A673 (cell line): ENCODE measurements at regions not wholly inside any gene's neighbourhood (a gene's known extent, or its start where the extent isn't known, plus 50 kb on each side); places are given as distances from the start of the nearest gene placed in this dataset.

ENCODE experiments used
- BruUV-seq: library from RNA; stranded (reverse); fragments of 400-500 nt; replicated peaks from 2 replicates; lab custom pipeline; 2021; lab: Mats Ljungman, UMichigan
- CTCF ChIA-PET: fragments of 300-600 bp; sonication (Branson Sonifier 250); formaldehyde crosslinking; loops from one replicate; lab custom pipeline; 2022; ENCODE audit warnings: antibody characterized with exemption; lab: Charles Lee
- POLR2A ChIA-PET: fragments of 300-600 bp; sonication (Branson Sonifier 250); formaldehyde crosslinking; loops from one replicate; lab custom pipeline; 2022; ENCODE audit warnings: antibody characterized with exemption; ENCODE audit not compliant: low non-redundant PET; lab: Charles Lee
- DNase-seq: peaks from one replicate; pipeline ENCODE4 v3.0.0-alpha.2; 2015; ENCODE audit warnings: low spot score
- H3K27ac ChIP-seq: fragments of 200-600 bp; sonication (generic); 2 replicates; pipeline ENCODE4 v1.5.1; 2016; ENCODE audit warnings: mixed run types, low read depth, mild to moderate bottlenecking, mixed read lengths, antibody characterized with exemption, low read length; ENCODE audit not compliant: poor library complexity, severe bottlenecking
- H3K27me3 ChIP-seq: fragments of 200-600 bp; sonication (generic); replicated peaks from 2 replicates; pipeline ENCODE4 v1.6.1; 2017; ENCODE audit warnings: mixed run types, low read depth, mild to moderate bottlenecking, mixed read lengths, antibody characterized with exemption, low read length; ENCODE audit not compliant: insufficient read depth, poor library complexity
- H3K36me3 ChIP-seq: fragments of 200-600 bp; sonication (generic); 2 replicates; pipeline ENCODE4 v1.6.1; 2016; ENCODE audit warnings: mixed run types, mild to moderate bottlenecking, mixed read lengths, antibody characterized with exemption, low read length; ENCODE audit not compliant: insufficient read depth, poor library complexity, severe bottlenecking
- H3K4me1 ChIP-seq: fragments of 200-600 bp; sonication (generic); 2 replicates; pipeline ENCODE4 v1.6.1; 2017; ENCODE audit warnings: mixed run types, mild to moderate bottlenecking, mixed read lengths, antibody characterized with exemption, low read length; ENCODE audit not compliant: insufficient read depth, poor library complexity, severe bottlenecking
- H3K4me3 ChIP-seq: fragments of 200-600 bp; sonication (generic); 2 replicates; pipeline ENCODE4 v1.5.1; 2016; ENCODE audit warnings: low read depth, mixed run types, mild to moderate bottlenecking, mixed read lengths, low read length; ENCODE audit not compliant: poor library complexity, severe bottlenecking
- H3K9me3 ChIP-seq: fragments of 200-600 bp; sonication (generic); 2 replicates; pipeline ENCODE4 v1.6.1; 2016; ENCODE audit warnings: mixed run types, low read depth, mild to moderate bottlenecking, mixed read lengths, antibody characterized with exemption, low read length; ENCODE audit not compliant: poor library complexity, severe bottlenecking
- CTCF ChIP-seq: fragments of 300-800, 200-600 bp; sonication (generic); conservative IDR thresholded peaks from 2 replicates; pipeline ENCODE4 v1.5.1; 2017; ENCODE audit warnings: low read depth, mild to moderate bottlenecking, antibody characterized with exemption, low read length, moderate library complexity, mixed read lengths
- EZH2 ChIP-seq: fragments of 200-600 bp; sonication (generic); IDR thresholded peaks from 2 replicates; pipeline ENCODE4 v1.6.1; 2017; ENCODE audit warnings: borderline replicate concordance, low read depth, mild to moderate bottlenecking, mixed read lengths, antibody characterized with exemption, low read length; ENCODE audit not compliant: poor library complexity, severe bottlenecking
- intact Hi-C: fragments of 100-400 bp; cut with micrococcal nuclease; formaldehyde crosslinking; loops from one replicate; pipeline ENCODE4 v1.10.0; 2022; ENCODE audit not compliant: unreplicated experiment

DNA sequence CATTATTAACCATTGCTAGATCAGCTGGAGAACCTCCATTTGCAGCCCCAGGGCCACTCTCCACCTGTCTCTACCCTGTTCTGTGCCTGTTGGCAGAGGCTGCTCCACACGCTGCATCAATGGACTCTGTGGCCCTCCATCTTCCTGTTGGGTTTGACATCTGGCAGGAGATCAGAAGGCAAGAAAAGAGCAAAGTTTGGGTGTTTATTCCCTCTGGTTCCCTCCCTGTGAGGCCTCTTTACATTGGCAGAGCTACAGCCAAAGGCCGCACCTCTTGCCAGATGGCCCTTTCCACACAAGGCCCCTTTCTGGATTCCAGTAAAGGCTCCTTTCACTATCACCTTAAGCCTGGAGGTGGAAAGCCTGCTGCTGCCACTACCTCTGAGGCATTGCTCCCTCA, 110.9 kb upstream of the RND3 start:
- Histone ChIP-seq H3K36me3 (no peaks in the 10 kb centered on the region), H3K4me1 (no peaks in the 10 kb centered on the region), H3K9me3 (no peaks in the 10 kb centered on the region), H3K27ac (no peak overlapping the region), H3K4me3 (no peak overlapping the region), H3K27me3 (no peaks in the 10 kb centered on the region)
- POLR2A ChIA-PET = no interaction called here
- no peak for TF ChIP-seq EZH2
- no peak for TF ChIP-seq CTCF
- intact Hi-C loops = loop anchor here (10.0 kb wide), 1 partner anchor 774 kb away; no protein-coding TSS in a partner anchor
- BruUV-seq = no TSS peak
- no peak for DNase-seq
- CTCF ChIA-PET = no interaction called here

DNA sequence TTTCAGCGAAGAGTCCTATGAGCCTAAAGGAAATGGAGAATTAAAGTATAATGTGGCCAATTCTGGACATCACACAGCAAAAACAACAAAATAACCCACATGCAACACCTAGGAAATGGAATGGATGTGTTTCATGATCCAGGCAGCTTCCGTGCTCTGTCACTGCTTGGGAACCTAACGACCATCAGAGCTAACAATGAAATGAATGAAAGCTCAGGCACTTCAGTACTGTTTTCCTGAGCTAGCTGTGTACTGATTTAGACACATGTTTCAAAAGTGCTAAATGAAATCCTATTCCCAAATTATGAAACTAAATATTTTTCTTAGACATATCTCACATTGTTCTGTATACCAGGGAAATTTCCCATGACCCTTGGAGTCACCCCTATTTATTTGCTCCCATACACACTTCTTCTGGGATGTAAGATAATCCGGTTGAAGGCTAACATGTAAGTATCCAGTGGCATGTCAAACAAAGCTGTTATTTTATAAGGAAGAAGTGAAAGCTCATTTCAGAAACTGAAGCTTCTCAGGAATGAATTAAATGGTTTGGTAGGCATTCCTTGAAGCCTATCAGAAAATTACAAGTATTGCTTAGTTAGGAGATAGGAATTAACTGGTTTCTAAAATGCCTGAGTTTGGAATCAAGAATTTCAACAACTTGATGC, 108.5 kb upstream of the RND3 start:
- Histone ChIP-seq H3K4me3 (no peak overlapping the region), H3K36me3 (no peaks in the 10 kb centered on the region), H3K9me3 (no peaks in the 10 kb centered on the region), H3K27ac (no peak overlapping the region), H3K27me3 (no peaks in the 10 kb centered on the region), H3K4me1 (no peaks in the 10 kb centered on the region)
- DNase-seq = no peak
- ChIA-PET POLR2A (no interaction called here), CTCF (no interaction called here)
- BruUV-seq = no TSS peak
- no peak for TF ChIP-seq CTCF
- no peak for TF ChIP-seq EZH2
- intact Hi-C loops = loop anchor here (10.0 kb wide), 1 partner anchor 771 kb away; no protein-coding TSS in a partner anchor

DNA sequence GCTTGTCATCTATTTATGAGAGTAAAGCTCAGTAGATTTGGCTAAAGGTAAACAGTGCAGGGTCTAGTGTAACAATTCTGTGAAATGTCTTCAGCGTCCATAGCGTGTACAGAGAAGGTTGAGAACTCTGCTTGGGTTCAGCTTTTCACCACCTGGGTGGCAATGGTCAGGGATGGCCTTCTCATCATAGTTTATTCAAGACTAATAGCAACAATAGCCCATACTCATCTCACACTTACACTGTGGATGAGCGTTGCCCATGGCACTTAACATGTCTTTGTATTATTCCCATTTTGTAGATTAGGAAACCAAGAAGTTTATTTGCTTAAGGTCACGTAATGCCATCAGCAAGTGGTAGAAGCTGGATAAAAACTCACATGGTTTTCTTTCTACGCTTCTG, 106.8 kb upstream of the RND3 start:
- intact Hi-C loops = loop anchor here (10.0 kb wide), 1 partner anchor 769 kb away; no protein-coding TSS in a partner anchor
- ChIA-PET POLR2A (no interaction called here), CTCF (no interaction called here)
- no TSS peak for BruUV-seq
- Histone ChIP-seq H3K36me3 (no peaks in the 10 kb centered on the region), H3K9me3 (no peaks in the 10 kb centered on the region), H3K4me1 (no peaks in the 10 kb centered on the region), H3K27ac (no peak overlapping the region), H3K27me3 (no peaks in the 10 kb centered on the region), H3K4me3 (no peak overlapping the region)
- no peak for DNase-seq
- TF ChIP-seq CTCF = no peak
- TF ChIP-seq EZH2 = no peak
